ENCODE measurements at regions not wholly inside any gene's neighbourhood (a gene's known extent, or its start where the extent isn't known, plus 50 kb on each side); places are given as distances from the start of the nearest gene placed in this dataset.
"Not testable (repeated sequence)": the region's sequence is repeated elsewhere in the genome, so short reads cannot be mapped to it uniquely, and the experiment has no call there.

DNA sequence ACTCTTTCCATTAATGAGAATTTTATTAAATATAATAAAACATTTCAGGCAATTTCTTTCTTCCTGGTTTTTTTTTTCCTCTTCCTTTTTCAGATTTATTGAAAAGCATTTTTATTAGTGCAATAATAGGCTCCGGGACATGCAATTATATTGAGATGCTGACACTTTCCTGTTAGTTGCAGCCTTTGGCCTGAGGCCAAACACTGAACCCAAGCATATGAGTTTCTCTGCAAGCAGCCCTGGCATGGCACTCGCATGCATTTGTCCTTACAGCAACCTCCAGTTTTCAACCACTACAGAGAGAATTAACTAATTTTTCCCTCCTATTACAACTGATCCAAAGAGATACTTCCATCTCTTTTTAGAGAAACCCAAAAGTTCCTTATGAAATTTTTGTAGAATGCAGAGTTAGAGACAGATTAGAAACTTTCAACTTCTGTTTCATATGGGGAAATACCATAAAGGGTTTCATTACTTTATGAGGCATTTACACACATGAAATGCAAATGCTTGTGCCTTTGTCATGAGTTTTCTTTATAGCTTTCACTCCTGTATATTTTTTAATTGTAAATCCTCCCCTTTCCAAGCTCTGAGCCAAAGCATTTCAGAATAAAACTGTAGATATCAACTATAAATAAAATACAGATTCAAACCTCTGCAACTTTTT is 183.0 kb downstream of the CETN3 start:
- H3K4me3 ChIP-seq (ENCODE audit: low read depth, low read length), result no peak overlapping the region
- no peak for TF ChIP-seq CTCF (IDR thresholded peaks at IDR 0.05; ENCODE audit: low read depth, low read length)

DNA sequence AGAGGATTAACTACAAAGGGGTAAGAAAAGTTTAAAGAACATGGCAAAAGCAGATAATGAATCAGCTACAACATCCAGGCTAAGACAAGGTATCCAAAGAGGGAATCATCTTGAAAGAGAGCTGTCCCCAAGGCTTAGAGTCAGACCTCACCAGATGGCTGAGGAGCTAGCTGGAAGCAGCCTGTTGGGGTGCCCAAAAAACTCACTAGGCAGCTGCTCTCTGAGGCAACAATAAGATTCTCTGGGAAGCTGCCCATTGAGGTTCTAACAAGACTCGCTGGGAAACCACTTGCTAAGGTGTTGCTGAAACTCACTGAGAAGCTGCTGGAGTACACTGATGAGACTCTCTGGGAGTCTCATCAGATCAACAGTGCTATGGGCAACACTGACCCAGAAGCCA is 185.2 kb downstream of the CETN3 start:
- H3K4me3 ChIP-seq (ENCODE audit: low read depth, low read length), result no peak overlapping the region
- TF ChIP-seq CTCF (IDR thresholded peaks at IDR 0.05; ENCODE audit: low read depth, low read length), result no peak

GRCh38 chr5:90223756-90224155 is 185.8 kb downstream of the CETN3 start:
- TF ChIP-seq CTCF (IDR thresholded peaks at IDR 0.05; ENCODE audit: low read depth, low read length), result no peak
- H3K4me3 ChIP-seq (ENCODE audit: low read depth, low read length), result no peak overlapping the region

- no peak for TF ChIP-seq CTCF (IDR thresholded peaks at IDR 0.05; ENCODE audit: low read depth, low read length)
- no peak overlapping the region for H3K4me3 ChIP-seq (ENCODE audit: low read depth, low read length)
These were observed 187.6 kb downstream of the CETN3 start for GRCh38 chr5:90221951-90222350.

GRCh38 chr5:90220554-90220953 is 189.0 kb downstream of the CETN3 start:
- no peak overlapping the region for H3K4me3 ChIP-seq (ENCODE audit: low read depth, low read length)
- no peak for TF ChIP-seq CTCF (IDR thresholded peaks at IDR 0.05; ENCODE audit: low read depth, low read length)

- no peak overlapping the region for H3K4me3 ChIP-seq (ENCODE audit: low read depth, low read length)
- TF ChIP-seq CTCF (IDR thresholded peaks at IDR 0.05; ENCODE audit: low read depth, low read length), result no peak
These were observed 194.6 kb downstream of the CETN3 start for GRCh38 chr5:90214991-90215390.

- H3K4me3 ChIP-seq (ENCODE audit: low read depth, low read length), result not testable (repeated sequence)
These were observed 201.2 kb downstream of the CETN3 start for GRCh38 chr5:90208323-90208722.

GRCh38 chr5:90201923-90202322 is 207.6 kb downstream of the CETN3 start:
- H3K4me3 ChIP-seq (ENCODE audit: low read depth, low read length), result no peak overlapping the region
- TF ChIP-seq CTCF (IDR thresholded peaks at IDR 0.05; ENCODE audit: low read depth, low read length), result no peak

All from WI38 (cell line).